H1 (cell line): ENCODE measurements at regions not wholly inside any gene's neighbourhood (a gene's known extent, or its start where the extent isn't known, plus 50 kb on each side); places are given as distances from the start of the nearest gene placed in this dataset.

Experiments used
- HDAC6 ChIP-seq: IDR thresholded peaks from one replicate; pipeline ENCODE4 v1.7.1; 2012; ENCODE audit warnings: low read depth, mild to moderate bottlenecking, inconsistent platforms, low read length, moderate library complexity
- RAD21 ChIP-seq, 2 experiments: IDR thresholded peaks in 1 of 2; conservative IDR thresholded peaks in 1 of 2; 2 replicates each; pipeline ENCODE4 v1.6.1; 2011; ENCODE audit warnings: low read depth in 2 of 2, low read length in 2 of 2, improper control_type of control experiment in 1 of 2, inconsistent platforms in 1 of 2, mild to moderate bottlenecking in 1 of 2, moderate library complexity in 1 of 2
- SIRT6 ChIP-seq: IDR thresholded peaks from one replicate; pipeline ENCODE4 v1.7.1; 2012; ENCODE audit warnings: low read length, inconsistent platforms
- SP4 ChIP-seq: IDR thresholded peaks from 2 replicates; pipeline ENCODE4 v1.6.1; 2012; ENCODE audit warnings: low read length, inconsistent platforms

GRCh38 chr10:30241422-30242110 is 107.5 kb downstream of the MTPAP start (continued):
- no peak for TF ChIP-seq HDAC6
- TF ChIP-seq SIRT6, result no peak
- no peak for TF ChIP-seq SP4
- TF ChIP-seq RAD21 (IDR thresholded peaks at IDR 0.05 in 1 of 2, conservative IDR thresholded peaks at IDR 0.05 in 1 of 2; ENCODE audit: low read depth in 2 of 2, low read length in 2 of 2), result no peak
